ENCODE measurements at regions not wholly inside any gene's neighbourhood (a gene's known extent, or its start where the extent isn't known, plus 50 kb on each side); places are given as distances from the start of the nearest gene placed in this dataset.
A peak's percentile ranks its signal among the peaks of the same experiment; 100 is the strongest.

DNA sequence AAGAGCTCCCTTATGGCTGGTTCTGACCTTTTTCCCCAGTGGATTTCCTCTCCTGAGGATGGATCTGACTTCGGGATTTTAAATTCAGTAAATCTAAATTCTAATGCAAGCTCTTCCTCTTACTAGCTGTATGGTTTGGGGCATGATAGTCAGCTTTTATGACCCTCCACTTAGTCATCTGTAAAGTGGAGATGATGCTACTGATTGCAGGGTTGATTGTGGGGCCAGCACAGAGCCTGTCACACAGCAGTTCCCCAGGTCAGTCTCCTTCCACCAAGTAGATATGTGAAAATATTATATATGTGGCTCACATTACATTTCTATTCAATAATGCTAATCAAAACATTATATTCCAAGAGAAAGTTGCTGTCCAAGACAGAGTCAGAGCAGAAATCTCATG lies 141.3 kb upstream of the UBE2E1 start:
- no peak for DNase-seq (ENCODE audit: low spot score)

DNA sequence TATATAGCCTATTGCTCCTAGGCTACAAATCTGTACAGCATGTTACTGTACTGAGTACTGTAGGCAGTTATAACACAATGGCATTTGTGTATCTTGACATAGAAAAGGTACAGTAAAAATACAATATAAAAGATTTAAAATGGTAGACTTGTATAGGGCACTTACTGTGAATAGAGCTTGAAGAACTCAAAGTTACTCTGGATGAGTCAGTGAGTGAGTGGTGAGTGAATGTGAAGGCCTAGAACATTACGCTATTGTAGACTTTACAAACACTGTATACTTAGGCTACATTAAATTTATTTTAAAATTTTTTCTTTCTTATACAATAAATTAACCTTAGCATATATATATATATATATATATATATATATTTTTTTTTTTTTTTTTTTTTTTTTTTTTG lies 140.0 kb upstream of the UBE2E1 start:
- no peak for DNase-seq (ENCODE audit: low spot score)

DNA sequence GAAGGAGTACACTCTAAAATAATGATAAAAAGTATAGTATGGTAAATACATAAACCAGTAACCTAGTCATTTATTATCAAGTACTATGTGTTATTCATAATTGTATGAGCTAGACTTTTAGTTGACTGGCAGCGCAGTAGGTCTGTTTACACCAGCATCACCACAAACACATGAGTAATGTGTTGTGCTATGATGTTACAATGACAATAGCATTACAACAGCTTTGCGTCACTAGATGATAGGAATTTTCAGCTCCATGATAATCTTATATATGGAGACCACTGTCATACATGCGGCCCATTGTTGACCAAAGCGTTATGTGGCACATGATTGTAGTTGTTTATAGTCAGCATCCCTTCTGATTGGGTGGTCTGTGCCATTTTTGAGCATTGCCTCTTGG lies 138.9 kb upstream of the UBE2E1 start:
- DNase-seq (ENCODE audit: low spot score): no peak

DNA sequence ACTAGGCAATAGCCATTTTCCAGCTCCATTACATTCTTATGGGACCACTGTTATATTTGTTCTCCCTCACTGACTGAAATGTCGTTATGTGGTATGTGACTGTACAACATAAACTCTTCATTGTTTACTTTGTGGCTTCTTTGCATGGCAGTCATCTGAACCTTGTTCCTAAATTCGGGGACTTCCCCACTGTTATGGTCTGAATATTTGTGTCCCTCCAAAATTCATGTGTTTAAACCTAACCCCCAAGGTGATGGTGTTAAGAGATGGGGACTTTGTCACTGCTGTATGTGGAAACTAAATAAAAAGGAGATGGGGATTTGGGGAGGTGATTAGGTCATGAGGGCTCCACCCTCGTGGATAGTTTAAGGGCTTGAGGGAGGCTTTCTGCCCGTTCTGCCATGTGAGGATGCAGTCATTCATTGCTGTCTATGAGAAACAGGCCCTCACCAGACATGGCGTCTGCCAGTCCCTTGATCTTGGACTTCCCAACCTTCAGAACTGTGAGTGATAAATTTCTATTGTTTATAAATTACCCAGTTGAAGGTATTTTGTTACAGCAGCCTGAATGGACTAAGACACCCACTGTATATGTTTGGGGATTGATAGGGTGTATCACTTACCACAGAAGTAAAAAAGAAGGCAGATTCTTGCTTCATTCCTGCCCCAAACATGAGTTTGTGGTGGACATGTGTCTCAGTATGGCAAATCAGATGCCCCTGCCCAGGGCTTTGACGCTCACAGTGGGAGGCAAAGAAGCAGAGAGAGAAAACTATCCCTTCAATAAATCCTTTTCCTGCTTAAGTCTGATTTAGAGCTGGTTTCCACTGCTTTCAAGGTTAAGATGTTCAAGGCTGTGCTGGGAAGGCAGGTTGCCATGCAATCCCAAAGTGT lies 138.0 kb upstream of the UBE2E1 start:
- no peak for DNase-seq (ENCODE audit: low spot score)

DNA sequence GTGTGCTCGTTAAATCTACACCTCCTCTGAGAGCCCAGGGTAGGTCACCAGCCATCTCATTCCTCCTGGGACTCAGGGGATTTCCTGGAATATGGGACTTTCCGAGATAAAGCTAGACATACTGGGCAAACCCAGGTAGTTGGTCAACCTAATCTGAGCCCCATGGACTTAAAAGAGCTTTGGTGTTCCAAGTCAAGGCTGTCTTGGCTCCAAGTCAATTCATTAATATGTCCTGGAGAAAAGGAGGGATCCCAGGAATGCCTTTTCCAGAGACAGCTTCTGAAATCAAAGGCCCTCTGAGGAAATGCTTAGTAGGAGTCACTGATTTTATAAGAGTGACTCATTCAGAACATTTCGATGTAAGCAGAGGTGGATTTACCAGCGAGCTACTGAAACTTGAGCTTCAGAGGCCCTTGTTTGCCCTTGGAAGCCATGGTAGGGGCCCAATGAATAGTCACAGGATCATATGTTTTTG lies 137.3 kb upstream of the UBE2E1 start:
- DNase-seq (ENCODE audit: low spot score): no peak

DNA sequence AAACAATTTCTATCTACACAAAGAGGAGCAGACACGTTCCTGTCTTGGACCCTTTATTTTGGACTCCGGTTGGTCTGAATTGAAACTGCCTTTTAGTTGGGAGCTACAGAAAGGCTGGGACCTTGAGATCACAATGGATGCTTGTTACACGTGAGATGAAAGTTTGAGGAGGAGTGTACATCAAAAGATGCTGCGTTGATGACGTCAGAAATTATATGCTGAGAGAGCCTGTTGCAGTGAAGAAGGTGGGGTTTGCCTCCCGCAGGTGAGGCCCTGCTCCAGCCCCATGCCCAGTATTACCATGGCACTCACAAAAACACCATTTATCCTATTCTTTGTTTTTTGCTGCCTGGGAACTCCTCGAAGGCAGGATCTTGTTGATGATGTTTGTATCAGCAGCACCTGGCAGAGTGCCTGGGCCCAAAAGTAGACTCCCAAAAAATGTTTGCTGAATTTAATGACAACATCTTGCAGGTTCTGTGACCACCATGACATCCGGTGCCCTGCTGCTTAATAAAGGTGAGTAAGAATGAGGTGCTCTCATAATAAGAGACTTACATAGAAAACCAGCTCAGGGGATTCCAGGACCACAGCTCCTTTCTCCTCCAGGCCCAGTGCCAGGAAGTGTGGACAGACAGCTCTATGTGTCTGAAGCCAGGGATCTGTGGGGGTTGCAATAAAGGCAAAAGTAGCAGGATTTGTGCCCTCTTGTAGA lies 136.1 kb upstream of the UBE2E1 start:
- DNase-seq (ENCODE audit: low spot score): no peak

DNA sequence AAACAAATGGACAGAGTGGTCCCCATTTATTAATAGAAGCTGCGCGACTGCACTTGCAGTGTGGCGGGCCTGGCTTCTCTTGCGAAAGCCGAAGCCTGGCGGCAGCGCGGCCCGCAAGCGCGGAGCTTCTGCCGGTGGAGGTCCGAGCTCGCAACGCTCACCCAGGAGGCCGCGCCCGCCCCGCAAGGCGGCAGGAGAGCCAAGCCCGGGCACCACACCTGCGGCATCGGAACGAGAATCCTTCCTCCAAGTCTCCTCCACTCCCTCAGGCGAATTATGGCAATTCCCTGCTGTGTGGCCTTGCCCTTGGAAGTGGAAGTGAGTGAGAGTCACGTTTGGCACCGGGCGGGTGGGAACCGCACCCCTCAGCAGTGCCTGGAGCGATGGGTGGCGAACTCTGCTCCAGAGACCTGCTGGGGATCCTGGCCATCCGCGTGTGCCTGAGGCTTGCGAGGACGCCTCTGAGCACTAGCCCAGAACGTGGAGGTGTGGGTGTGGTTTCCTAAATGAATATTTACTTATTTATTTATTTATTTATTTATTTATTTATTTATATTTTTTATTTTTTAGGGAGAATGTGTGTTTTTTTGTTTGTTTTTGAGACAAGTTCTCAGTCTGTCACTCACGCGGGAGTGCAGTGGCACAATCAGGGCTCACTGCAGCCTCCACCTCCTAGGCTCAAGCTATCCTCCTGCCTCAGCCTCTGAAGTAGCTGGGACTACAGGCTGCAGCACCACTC lies 133.7 kb upstream of the UBE2E1 start:
- DNase-seq (ENCODE audit: low spot score): no peak

DNA sequence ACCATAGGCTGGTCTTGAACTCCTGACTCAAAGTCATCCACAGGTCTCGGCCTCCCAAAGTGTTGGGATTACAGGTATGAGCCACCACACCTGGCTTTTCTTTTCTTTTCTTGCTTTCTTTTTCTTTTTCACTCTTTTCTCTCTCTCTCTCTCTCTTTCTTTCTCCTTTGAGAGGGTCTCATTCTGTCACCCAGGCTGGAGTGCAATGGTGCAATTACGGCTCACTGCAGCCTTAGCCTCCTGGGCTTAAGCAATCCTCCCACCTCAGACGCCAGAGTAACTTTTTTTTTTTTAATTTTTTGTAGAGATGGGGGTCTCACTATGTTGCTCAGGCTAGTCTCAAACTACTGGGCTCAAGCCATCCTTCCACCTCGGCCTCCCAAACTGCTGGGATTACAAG lies 133.1 kb upstream of the UBE2E1 start:
- no peak for DNase-seq (ENCODE audit: low spot score)

DNA sequence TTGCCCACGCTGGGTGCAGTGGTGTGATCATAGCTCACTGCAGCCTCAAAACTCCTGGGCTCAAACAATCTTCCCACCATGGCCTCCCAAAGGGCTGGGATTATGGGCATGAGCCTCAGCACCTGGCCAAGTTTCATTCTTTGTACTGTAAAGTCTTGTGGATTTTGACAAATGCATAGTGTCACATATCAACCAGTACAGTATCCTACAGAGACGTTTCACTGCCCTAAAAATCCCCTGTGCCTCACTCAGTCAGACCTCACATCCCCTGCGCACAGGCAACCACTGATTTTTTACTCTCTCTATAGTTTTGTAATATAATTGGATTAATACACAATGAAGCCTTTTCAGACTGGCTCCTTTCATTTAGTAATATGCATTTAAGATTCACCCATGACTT lies 130.7 kb upstream of the UBE2E1 start:
- DNase-seq (ENCODE audit: low spot score): no peak

DNA sequence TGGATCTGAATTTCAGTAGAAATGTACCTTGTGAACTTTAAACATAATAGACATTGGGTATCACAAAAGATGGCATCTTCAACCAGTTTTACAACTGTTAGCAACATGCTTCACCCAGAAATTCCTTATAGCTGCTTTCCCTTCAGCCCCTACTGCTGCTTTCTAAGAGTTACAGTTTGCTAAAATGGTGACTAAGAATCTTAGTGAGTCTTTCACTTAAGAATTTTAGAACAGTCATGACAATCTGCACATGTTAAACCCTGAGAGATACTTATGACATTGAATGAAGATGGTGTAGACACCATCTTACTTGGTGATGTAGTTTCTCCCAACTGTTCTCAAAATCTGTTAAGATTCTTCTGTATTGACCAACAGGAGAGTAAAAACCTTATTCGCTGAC lies 129.7 kb upstream of the UBE2E1 start:
- DNase-seq (ENCODE audit: low spot score): no peak

DNA sequence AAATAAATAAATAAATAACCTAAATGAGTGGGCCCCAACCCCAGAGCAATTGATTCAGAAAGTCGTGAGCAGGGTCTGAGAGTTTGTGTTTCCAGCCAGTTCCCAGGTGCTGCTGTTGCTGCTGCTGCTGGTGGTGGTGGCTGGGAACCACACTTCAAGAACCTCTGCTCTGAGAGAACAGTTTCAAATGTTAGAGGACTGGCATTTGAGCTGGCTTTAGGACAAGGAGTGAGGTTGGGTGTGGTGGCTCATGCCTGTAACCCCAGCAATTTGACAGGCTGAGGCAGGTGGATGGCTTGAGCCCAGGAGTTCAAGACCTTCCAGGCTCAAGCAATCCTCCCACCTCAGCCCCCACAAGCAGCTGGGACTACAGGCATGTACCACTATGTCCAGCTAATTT lies 123.1 kb upstream of the UBE2E1 start:
- no peak for DNase-seq (ENCODE audit: low spot score)

DNA sequence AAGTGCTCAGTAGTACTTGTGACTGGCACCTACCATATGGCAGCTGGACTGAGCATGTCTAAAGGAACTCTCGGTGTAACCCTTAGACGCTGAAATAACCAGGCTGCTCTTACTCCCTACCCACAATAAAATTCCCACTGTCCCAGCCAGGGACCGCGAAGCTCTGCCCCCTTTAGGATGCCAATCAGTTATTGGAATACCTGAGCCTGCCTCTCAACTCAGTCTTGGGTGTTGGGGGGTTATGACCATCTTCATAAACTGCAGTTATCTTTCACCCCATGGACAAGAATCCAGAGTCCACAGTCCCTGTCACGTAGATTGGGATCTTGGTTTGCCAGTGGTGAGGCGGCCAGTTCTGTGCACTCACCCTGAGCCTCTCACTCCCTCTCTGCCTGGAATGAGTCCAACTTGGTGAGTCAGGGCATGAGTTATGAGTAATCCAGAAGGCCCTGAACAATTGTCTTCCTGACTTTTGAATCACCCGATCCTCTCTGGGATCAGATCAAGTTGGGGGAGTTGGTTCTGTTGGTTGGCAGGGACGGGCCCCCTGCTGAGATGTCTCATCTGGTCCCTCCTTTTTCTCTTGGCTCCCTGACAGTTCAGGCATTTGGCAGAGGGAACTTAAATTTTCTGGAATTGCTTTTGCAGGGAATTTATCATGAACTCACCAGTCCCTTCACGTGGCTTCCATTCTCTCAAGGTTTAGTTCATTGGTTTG lies 120.1 kb upstream of the UBE2E1 start:
- DNase-seq (ENCODE audit: low spot score): no peak

DNA sequence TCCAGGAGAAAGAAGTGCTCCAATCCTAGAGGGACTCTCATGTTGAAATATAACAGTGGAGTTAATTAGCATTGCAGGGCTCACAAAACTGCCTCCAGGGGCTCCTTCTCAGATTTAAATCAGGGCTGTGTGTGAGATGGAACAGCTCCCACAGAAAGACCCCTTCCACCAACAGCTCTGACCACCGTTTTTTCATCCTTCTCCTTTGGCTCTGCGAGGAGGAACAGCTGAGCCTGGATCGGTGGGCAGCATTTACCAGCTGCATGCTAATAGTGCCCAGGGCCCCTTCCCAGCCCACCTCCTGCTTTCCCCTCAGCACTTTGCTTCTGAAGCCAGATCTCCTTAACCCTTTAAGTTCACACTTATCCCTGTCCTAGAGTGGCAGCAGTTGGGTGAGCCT lies 119.2 kb upstream of the UBE2E1 start:
- DNase-seq (ENCODE audit: low spot score): peak; percentile 65

DNA sequence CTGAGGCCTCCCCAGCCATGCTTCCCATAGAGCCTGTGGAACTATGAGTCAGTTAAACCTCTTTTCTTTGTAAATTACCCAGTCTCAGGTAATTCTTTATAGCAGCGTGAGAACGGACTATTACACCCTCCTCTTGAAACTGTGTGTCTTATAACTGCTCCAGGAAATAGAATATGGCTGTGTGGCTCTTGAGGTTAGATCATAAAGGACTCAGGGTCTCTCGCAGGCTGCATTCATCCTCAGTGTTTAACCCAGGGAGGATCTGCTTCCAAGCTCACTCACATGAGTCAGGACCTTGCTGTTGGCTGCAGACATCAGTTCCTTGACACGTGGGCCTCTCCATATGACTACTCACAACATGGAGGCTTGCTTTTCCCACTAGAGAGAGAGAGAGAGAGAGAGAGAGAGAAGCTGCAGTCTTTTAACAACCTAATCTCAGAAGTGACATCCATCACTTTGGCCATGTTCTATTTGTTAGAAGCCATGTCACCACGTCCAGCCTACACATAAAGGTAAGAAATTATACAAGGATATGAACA lies 114.3 kb upstream of the UBE2E1 start:
- DNase-seq (ENCODE audit: low spot score): no peak

DNA sequence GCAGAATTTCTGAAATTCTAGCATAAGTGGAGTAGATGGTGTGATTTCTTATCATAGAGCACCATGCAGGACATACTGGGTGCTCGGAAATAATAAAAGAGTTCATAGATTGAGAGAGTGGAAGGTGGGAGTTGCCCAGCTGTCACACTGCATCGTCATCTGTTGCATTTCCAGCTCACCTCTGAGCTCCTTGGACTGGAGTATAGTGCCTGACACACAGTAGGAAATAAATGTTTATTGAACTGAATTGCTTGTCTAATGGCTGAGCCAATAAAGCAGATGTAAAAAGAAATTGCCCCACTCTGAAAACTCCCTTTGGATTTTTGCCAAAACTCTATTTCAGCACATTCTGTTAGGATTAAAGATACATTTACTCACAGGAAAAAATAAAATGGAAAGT lies 108.9 kb upstream of the UBE2E1 start:
- DNase-seq (ENCODE audit: low spot score): no peak

DNA sequence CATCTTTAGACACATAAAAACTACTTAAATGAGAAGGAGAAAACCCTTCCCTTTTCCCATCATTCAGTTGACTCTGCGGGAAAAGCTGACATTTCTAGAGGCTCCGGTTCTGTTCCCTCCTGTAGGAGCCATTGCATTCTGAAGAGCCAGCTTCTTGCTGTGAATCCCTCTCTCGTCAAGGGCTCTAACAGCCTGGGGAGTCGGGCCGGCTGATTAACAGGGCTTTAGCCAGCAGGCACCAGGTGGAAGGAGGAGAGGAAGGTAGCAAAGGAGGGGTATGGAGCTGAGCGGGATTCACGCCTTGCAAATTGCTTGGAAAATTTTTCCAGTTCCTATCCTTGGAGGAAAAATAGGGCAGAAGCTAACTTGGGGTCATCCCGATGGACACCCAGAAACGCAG lies 108.3 kb upstream of the UBE2E1 start:
- no peak for DNase-seq (ENCODE audit: low spot score)

DNA sequence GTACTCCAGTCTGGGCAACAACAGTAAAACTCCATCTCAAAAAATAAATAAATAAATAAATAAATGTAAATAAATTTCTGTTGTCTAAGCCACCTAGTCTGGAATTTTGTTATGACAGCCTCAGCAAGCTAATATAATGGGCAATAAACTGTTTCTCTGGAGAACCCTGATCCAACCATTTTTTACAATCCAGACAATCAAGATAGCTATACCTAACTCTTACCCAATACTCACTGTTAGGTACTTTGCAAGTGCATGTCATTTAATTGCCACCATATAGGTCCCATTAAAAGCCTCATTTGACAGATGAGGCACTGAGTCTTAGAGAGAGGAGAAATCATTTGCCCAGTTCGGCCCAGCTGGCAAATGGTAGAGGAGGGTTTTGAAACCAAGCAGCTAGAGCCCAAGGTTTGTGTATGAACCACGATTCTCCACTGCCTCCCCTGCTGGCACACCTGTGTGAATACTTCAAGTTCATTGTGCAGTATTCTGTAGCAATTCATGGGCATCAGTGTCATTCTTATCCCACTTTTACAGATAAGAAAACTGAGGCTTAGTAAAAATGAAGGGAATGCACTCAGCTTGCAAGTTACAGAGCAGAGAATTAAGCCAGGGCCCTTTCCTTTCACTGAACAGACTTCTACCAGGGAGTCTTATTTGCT lies 107.0 kb upstream of the UBE2E1 start:
- DNase-seq (ENCODE audit: low spot score): no peak

DNA sequence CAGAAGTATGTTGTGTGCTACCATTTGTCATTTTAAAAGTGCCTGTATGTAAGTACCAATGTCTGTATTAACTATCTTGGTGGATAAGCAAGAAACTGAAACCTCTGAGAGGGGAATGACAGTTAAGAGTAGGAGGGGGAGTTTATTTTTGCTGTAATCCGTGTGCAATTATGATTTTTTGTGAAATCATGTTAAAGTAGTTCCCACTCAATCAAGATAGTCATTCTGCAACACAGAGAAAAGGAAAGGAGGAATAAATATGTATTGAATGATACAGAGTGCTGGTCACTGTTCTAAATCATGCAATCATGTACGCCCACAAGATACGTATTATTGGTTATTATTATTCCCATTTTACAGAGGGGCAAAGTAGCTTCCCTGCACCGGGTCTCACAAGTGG lies 105.1 kb upstream of the UBE2E1 start:
- no peak for DNase-seq (ENCODE audit: low spot score)

DNA sequence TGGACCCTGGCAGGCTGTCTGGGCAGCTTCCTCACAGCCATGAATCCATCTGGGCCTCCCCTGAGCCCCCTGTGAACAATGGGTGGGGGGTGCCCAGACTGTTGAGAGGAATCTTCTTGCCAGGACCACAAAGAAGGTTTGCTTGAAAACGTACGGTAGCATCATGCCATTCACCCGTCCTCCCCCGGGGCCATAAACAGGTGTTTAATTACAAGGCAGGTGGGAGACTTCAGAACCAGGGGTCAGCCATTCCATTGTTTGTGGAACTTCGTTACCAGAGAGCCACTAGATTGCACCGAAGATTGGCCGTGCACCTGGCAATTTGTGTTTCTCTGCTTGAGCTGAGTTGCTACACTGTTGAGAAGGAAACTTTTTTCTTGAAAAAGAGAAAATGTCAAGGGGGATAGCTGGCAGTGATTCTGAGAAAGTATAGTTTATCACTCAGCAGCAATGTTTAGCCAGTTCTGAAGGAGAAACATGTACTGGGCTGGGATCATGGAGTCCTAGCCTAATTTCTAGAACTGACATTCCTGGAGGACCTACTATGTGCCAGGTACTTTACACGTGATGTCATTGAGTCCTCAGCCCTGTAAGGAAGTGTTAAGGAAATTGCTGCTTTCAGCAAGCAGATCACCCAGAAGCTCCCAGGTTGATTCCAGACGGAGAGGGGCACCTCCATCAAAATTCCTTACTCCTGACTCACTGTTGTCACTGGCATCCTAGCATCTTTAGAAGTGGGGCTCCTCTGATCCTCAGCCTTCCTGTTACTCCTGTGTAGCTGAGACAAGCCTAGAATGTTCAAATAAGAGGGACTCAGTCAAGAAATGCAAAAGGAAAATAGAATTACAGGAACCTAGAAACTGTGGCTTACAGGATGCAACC lies 103.8 kb upstream of the UBE2E1 start:
- peak; percentile 58 for DNase-seq (ENCODE audit: low spot score)

DNA sequence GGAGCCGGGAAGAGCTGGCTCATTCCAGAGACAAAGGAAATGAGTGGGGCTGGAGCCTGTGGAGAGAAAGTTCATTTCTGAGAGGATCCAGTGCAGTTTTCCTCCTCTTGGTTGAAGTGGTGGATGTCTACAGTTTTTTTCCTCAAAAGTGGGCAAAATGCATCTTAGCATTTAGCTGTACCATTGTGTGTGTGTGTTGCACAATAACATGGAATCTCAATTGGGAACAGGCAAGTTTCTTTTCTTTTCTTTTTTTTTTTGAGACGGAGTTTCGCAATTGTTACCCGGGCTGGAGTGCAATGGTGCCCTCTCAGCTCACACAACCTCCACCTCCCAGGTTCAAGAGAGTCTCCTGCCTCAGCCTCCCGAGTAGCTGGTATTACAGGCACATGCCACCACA lies 101.5 kb upstream of the UBE2E1 start:
- DNase-seq (ENCODE audit: low spot score): no peak

Data from SK-N-DZ (cell line).